Common myeloid progenitor, CD34-positive (primary cell): ENCODE measurements at regions not wholly inside any gene's neighbourhood (a gene's known extent, or its start where the extent isn't known, plus 50 kb on each side); places are given as distances from the start of the nearest gene placed in this dataset.
A peak's percentile ranks its signal among the peaks of the same experiment; 100 is the strongest.

Experiments
- CTCF ChIA-PET: fragments of 350-600 bp; sonication (Branson Sonifier 250); formaldehyde crosslinking; loops from one replicate; lab custom pipeline; 2021; ENCODE audit warnings: antibody characterized with exemption; lab: Charles Lee
- POLR2A ChIA-PET: fragments of 350-600 bp; sonication (Branson Sonifier 250); formaldehyde crosslinking; loops from one replicate; lab custom pipeline; 2021; ENCODE audit warnings: antibody characterized with exemption; lab: Charles Lee
- DNase-seq, 3 donors: peaks; one replicate each; pipeline versions ENCODE4 v3.0.0 to v3.0.0-alpha.2; 2013
- H3K27ac ChIP-seq, 2 experiments: 1 replicate in 1 of 2; 2 replicates in 1 of 2; pipeline ENCODE4 v1.7.0; 2013; ENCODE audit warnings: inconsistent platforms in 2 of 2, low read length in 2 of 2, mild to moderate bottlenecking in 2 of 2, low read depth in 1 of 2, moderate library complexity in 1 of 2; ENCODE audit not compliant: severe bottlenecking in 2 of 2, insufficient read depth in 1 of 2, poor library complexity in 1 of 2
- H3K27me3 ChIP-seq, 5 experiments: replicated peaks in 2 of 5; 1 replicate in 3 of 5; 2 replicates in 2 of 5; pipeline versions ENCODE4 v1.6.1 to v1.7.0; 2013; ENCODE audit warnings: low read length in 4 of 5, mild to moderate bottlenecking in 2 of 5, moderate library complexity in 2 of 5, inconsistent platforms in 1 of 5; ENCODE audit not compliant: insufficient read depth in 5 of 5, control insufficient read depth in 4 of 5
- H3K36me3 ChIP-seq, 4 experiments: 1 replicate in 2 of 4; 2 replicates in 2 of 4; pipeline versions ENCODE4 v1.6.1 to v1.7.0; 2013; ENCODE audit warnings: low read length in 3 of 4, control low read depth in 1 of 4, mild to moderate bottlenecking in 1 of 4; ENCODE audit not compliant: control insufficient read depth in 4 of 4, insufficient read depth in 4 of 4
- H3K4me1 ChIP-seq, 4 experiments: 1 replicate in 3 of 4; 2 replicates in 1 of 4; pipeline versions ENCODE4 v1.6.1 to v1.7.1; 2013; ENCODE audit warnings: low read length in 3 of 4, mild to moderate bottlenecking in 3 of 4, control low read depth in 1 of 4, inconsistent platforms in 1 of 4, moderate library complexity in 1 of 4; ENCODE audit not compliant: control insufficient read depth in 4 of 4, insufficient read depth in 4 of 4; ENCODE audit errors: control extremely low read depth in 1 of 4
- H3K4me3 ChIP-seq, 7 experiments: 1 replicate in 4 of 7; 2 replicates in 3 of 7; pipeline versions ENCODE4 v1.5.1 to v1.7.0; 2013; ENCODE audit warnings: mild to moderate bottlenecking in 7 of 7, low read length in 6 of 7, moderate library complexity in 6 of 7, inconsistent platforms in 2 of 7, low read depth in 2 of 7, control low read depth in 1 of 7; ENCODE audit not compliant: insufficient read depth in 4 of 7, control insufficient read depth in 1 of 7; ENCODE audit errors: extremely low read depth in 1 of 7
- H3K9me3 ChIP-seq, 5 experiments: 1 replicate in 4 of 5; 2 replicates in 1 of 5; pipeline versions ENCODE4 v1.6.1 to v1.7.1; 2013; ENCODE audit warnings: low read length in 4 of 5, mild to moderate bottlenecking in 2 of 5, inconsistent platforms in 1 of 5, low read depth in 1 of 5, moderate library complexity in 1 of 5; ENCODE audit not compliant: control insufficient read depth in 4 of 5, insufficient read depth in 2 of 5; ENCODE audit errors: control extremely low read depth in 1 of 5
- WGBS: methylation state at CpG from one replicate; pipeline ENCODE4 v1.1.5; 2013; ENCODE audit not compliant: insufficient coverage; 5-methylcytosine and 5-hydroxymethylcytosine counted together

- WGBS: 50% methylated on average over 2 of the region's 6 CpGs
Measured at GRCh38 chr5:125153231-125153630, 406.8 kb upstream of the ZNF608 start.

GRCh38 chr5:125154301-125155110 is 408.1 kb upstream of the ZNF608 start:
- POLR2A ChIA-PET: no interaction called here
- 21% methylated on average over 1 of the region's 1 CpG for WGBS
- H3K27me3 ChIP-seq: no peaks in the 10 kb centered on the region
- H3K27ac ChIP-seq: no peak overlapping the region
- H3K36me3 ChIP-seq: no peaks in the 10 kb centered on the region
- H3K4me3 ChIP-seq: no peak overlapping the region
- DNase-seq: no peak
- peaks cover 0 to 4% (median 0%) of the 10 kb centered on the region in 4 experiments for H3K4me1 ChIP-seq
- no peaks in the 10 kb centered on the region for H3K9me3 ChIP-seq
- CTCF ChIA-PET: no interaction called here

More at GRCh38 chr5:125153231-125153630, 406.8 kb upstream of the ZNF608 start:
- no peak for DNase-seq
- Histone ChIP-seq H3K9me3 (no peaks in the 10 kb centered on the region), H3K27ac (no peak overlapping the region), H3K36me3 (no peaks in the 10 kb centered on the region), H3K4me1 (peaks cover 0 to 4% (median 0%) of the 10 kb centered on the region in 4 experiments), H3K4me3 (no peak overlapping the region), H3K27me3 (no peaks in the 10 kb centered on the region)
- ChIA-PET CTCF (no interaction called here), POLR2A (no interaction called here)

GRCh38 chr5:125160787-125161502 is 414.5 kb upstream of the ZNF608 start:
- WGBS: 87% methylated on average over 10 of the region's 10 CpGs
- CTCF ChIA-PET: interaction anchor here (0.6 kb wide), 1 partner anchor 637 kb away, joined by 3 read pairs; no protein-coding TSS in a partner anchor
- Histone ChIP-seq H3K9me3 (peaks cover 0 to 20% (median 0%) of the 10 kb centered on the region in 5 experiments), H3K27ac (no peak overlapping the region), H3K4me3 (no peak overlapping the region), H3K4me1 (no peaks in the 10 kb centered on the region), H3K36me3 (no peaks in the 10 kb centered on the region), H3K27me3 (no peaks in the 10 kb centered on the region)
- DNase-seq: no peak
- POLR2A ChIA-PET: interaction anchor here (0.6 kb wide), 1 partner anchor 16 kb away, joined by 3 read pairs; no protein-coding TSS in a partner anchor

- no peak overlapping the region for H3K4me3 ChIP-seq
- no peaks in the 10 kb centered on the region for H3K27me3 ChIP-seq
- H3K27ac ChIP-seq: no peak overlapping the region
- ChIA-PET CTCF (no interaction called here), POLR2A (no interaction called here)
- peaks cover 0 to 20% (median 2%) of the 10 kb centered on the region in 5 experiments for H3K9me3 ChIP-seq
- DNase-seq: peak in 1 of 3 donors; percentile 1
- no peaks in the 10 kb centered on the region for H3K4me1 ChIP-seq
- H3K36me3 ChIP-seq: no peaks in the 10 kb centered on the region
- WGBS: no CpG with 5 or more reads among the region's 1 CpG
Measured at GRCh38 chr5:125162714-125163113, 416.3 kb upstream of the ZNF608 start.

GRCh38 chr5:125169396-125169795 is 423.0 kb upstream of the ZNF608 start:
- peaks cover 0 to 3% (median 2%) of the 10 kb centered on the region in 5 experiments for H3K9me3 ChIP-seq
- POLR2A ChIA-PET: no interaction called here
- no CpG with 5 or more reads among the region's 1 CpG for WGBS

GRCh38 chr5:125171641-125172040 is 425.2 kb upstream of the ZNF608 start:
- no peak overlapping the region for H3K4me3 ChIP-seq
- DNase-seq: no peak
- 50% methylated on average over 1 of the region's 1 CpG for WGBS
- H3K27me3 ChIP-seq: no peaks in the 10 kb centered on the region
- POLR2A ChIA-PET: no interaction called here
- no peak overlapping the region for H3K27ac ChIP-seq
- H3K36me3 ChIP-seq: no peaks in the 10 kb centered on the region
- H3K4me1 ChIP-seq: no peaks in the 10 kb centered on the region
- CTCF ChIA-PET: no interaction called here
- peaks cover 0 to 2% (median 0%) of the 10 kb centered on the region in 5 experiments for H3K9me3 ChIP-seq

More at GRCh38 chr5:125169396-125169795, 423.0 kb upstream of the ZNF608 start:
- H3K4me3 ChIP-seq: no peak overlapping the region
- CTCF ChIA-PET: no interaction called here
- no peaks in the 10 kb centered on the region for H3K4me1 ChIP-seq
- H3K36me3 ChIP-seq: no peaks in the 10 kb centered on the region
- no peak overlapping the region for H3K27ac ChIP-seq
- no peak for DNase-seq
- no peaks in the 10 kb centered on the region for H3K27me3 ChIP-seq
